ENCODE measurements at regions not wholly inside any gene's neighbourhood (a gene's known extent, or its start where the extent isn't known, plus 50 kb on each side); places are given as distances from the start of the nearest gene placed in this dataset.
"Not testable (repeated sequence)": the region's sequence is repeated elsewhere in the genome, so short reads cannot be mapped to it uniquely, and the experiment has no call there.

DNA sequence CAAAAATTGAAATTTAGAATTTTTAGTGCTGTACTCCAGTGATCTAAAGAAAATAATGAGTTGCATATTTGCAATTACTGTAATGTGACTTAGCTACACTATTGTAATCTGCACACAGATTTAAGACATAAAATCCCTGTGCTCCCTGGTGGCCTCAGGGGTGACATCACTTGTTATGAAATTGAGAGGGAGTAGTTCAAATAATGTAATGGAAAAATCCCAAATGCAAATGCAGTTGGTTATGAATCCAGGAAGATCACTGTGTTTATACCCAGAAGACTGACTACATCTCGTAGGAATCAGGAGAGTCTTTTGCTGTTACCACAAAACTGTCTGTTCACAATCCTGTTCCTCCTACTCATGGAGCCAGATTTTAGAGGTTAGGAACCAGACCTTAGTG is 178.7 kb upstream of the FBXL17 start (continued):
- TF ChIP-seq, protein P1, sequence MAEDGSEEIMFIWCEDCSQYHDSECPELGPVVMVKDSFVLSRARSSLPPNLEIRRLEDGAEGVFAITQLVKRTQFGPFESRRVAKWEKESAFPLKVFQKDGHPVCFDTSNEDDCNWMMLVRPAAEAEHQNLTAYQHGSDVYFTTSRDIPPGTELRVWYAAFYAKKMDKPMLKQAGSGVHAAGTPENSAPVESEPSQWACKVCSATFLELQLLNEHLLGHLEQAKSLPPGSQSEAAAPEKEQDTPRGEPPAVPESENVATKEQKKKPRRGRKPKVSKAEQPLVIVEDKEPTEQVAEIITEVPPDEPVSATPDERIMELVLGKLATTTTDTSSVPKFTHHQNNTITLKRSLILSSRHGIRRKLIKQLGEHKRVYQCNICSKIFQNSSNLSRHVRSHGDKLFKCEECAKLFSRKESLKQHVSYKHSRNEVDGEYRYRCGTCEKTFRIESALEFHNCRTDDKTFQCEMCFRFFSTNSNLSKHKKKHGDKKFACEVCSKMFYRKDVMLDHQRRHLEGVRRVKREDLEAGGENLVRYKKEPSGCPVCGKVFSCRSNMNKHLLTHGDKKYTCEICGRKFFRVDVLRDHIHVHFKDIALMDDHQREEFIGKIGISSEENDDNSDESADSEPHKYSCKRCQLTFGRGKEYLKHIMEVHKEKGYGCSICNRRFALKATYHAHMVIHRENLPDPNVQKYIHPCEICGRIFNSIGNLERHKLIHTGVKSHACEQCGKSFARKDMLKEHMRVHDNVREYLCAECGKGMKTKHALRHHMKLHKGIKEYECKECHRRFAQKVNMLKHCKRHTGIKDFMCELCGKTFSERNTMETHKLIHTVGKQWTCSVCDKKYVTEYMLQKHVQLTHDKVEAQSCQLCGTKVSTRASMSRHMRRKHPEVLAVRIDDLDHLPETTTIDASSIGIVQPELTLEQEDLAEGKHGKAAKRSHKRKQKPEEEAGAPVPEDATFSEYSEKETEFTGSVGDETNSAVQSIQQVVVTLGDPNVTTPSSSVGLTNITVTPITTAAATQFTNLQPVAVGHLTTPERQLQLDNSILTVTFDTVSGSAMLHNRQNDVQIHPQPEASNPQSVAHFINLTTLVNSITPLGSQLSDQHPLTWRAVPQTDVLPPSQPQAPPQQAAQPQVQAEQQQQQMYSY (CRISPR knock-in tag; IDR thresholded peaks at IDR 0.05): no peak

DNA sequence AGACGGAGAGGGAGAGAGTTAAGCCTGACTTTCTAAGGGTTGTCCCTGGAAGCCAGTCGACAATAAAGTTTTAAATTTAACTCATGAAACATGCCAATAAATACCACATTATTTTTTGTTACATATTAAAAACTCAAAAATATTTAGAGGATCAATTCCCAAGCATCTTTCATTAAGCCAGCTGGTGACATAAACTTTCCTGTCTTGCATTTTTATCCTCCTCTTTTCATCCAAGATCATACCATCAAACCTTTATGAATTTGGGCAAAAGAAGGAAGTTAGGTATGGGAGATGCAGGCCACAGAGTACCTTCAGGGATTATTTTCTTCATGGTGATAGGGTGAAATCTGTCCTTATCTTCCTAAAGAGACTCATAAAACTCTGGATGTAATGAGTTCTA is 178.3 kb upstream of the FBXL17 start:
- no peak overlapping the region for H3K4me3 ChIP-seq
- H3K27ac ChIP-seq (ENCODE audit: control insufficient read depth, insufficient read depth): no peak overlapping the region
- ChIA-PET POLR2A (no interaction called here), CTCF (no interaction called here), SMC1A (ENCODE audit: uncharacterized antibody, unreplicated experiment) (no interaction called here), RAD21 (ENCODE audit: unreplicated experiment) (no interaction called here)
- H2AFZ ChIP-seq (ENCODE audit: control insufficient read depth, low read depth, low read length): no peak overlapping the region
- 90% methylated on average over 2 of the region's 2 CpGs for WGBS (ENCODE audit: insufficient coverage, insufficient replicate concordance, low lambda C conversion rate, missing lambda C conversion rate)
- FAIRE-seq (no peak), ATAC-seq (no peak), DNase-seq (ENCODE audit: low read depth, low spot score) (no peak)
- H3K9me3 ChIP-seq (replicated peaks; ENCODE audit: control insufficient read depth, insufficient read depth, low read length): no peaks in the 10 kb centered on the region
- H3K9ac ChIP-seq (ENCODE audit: control insufficient read depth, insufficient read depth, low read length): no peak overlapping the region
- H3K4me2 ChIP-seq (ENCODE audit: control insufficient read depth, insufficient read depth): no peak overlapping the region
- H3K79me2 ChIP-seq (ENCODE audit: control insufficient read depth, insufficient read depth, low read length): no peaks in the 10 kb centered on the region
- no peaks in the 10 kb centered on the region for H4K20me1 ChIP-seq (ENCODE audit: control insufficient read depth, insufficient read depth)
- TF ChIP-seq YBX1 (IDR thresholded peaks at IDR 0.05): no peak
- H3K27me3 ChIP-seq (replicated peaks in 1 of 2; ENCODE audit: control insufficient read depth in 2 of 2, insufficient read depth in 2 of 2, low read length in 1 of 2): no peaks in the 10 kb centered on the region; a peak in 1 of 4 replicates
- intact Hi-C loops (cut with micrococcal nuclease; ENCODE audit: unreplicated experiment) (no loop called here), in situ Hi-C loops (cut with MboI) (no loop called here)
- BruUV-seq (replicated peaks): no TSS peak
- H3K4me1 ChIP-seq (ENCODE audit: control insufficient read depth, insufficient read depth, low read length): no peaks in the 10 kb centered on the region
- H3K36me3 ChIP-seq (ENCODE audit: control insufficient read depth in 2 of 2, insufficient read depth in 2 of 2, low read length in 1 of 2): no peaks in the 10 kb centered on the region

DNA sequence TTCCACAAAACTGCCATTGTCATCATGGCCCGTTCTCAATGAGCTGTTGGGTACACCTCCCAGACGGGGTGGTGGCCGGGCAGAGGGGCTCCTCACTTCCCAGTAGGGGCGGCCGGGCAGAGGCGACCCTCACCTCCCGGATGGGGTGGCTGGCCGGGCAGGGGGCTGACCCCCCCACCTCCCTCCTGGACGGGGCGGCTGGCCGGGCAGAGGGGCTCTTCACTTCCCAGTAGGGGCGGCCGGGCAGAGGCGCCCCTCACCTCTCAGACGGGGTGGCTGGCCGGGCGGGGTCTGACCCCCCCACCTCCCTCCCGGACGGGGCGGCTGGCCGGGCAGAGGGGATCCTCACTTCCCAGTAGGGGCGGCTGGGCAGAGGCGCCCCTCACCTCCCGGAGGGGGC is 176.9 kb upstream of the FBXL17 start:
- FAIRE-seq; H3K4me2 ChIP-seq (ENCODE audit: control insufficient read depth, insufficient read depth); H3K4me3 ChIP-seq; H3K27me3 ChIP-seq (replicated peaks in 1 of 2; ENCODE audit: control insufficient read depth in 2 of 2, insufficient read depth in 2 of 2, low read length in 1 of 2); SMC1A ChIA-PET (ENCODE audit: uncharacterized antibody, unreplicated experiment); POLR2A ChIA-PET; intact Hi-C loops (cut with micrococcal nuclease; ENCODE audit: unreplicated experiment); H4K20me1 ChIP-seq (ENCODE audit: control insufficient read depth, insufficient read depth); in situ Hi-C loops (cut with MboI); RAD21 ChIA-PET (ENCODE audit: unreplicated experiment); H3K36me3 ChIP-seq (ENCODE audit: control insufficient read depth in 2 of 2, insufficient read depth in 2 of 2, low read length in 1 of 2); CTCF ChIA-PET; BruUV-seq (replicated peaks); H3K9ac ChIP-seq (ENCODE audit: control insufficient read depth, insufficient read depth, low read length); H3K27ac ChIP-seq (ENCODE audit: control insufficient read depth, insufficient read depth); H2AFZ ChIP-seq (ENCODE audit: control insufficient read depth, low read depth, low read length); DNase-seq (ENCODE audit: low read depth, low spot score); H3K79me2 ChIP-seq (ENCODE audit: control insufficient read depth, insufficient read depth, low read length); H3K9me3 ChIP-seq (replicated peaks; ENCODE audit: control insufficient read depth, insufficient read depth, low read length); ATAC-seq; H3K4me1 ChIP-seq (ENCODE audit: control insufficient read depth, insufficient read depth, low read length): not testable (repeated sequence)
- WGBS (ENCODE audit: insufficient coverage, insufficient replicate concordance, low lambda C conversion rate, missing lambda C conversion rate): 73% methylated on average over 7 of the region's 24 CpGs

DNA sequence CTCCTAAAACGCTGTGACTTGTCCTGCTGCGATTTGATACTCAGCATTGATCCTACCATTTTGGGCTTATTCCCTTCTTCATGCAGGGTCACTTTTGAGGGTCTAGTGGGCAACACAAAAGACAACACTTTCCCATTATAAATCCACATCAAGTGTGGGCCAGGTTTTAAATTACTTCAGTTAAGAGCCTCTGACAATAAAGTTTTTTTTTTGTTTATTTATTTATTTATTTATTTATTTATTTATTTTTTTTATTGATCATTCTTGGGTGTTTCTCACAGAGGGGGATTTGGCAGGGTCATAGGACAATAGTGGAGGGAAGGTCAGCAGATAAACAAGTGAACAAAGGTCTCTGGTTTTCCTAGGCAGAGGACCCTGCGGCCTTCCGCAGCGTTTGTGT is 176.2 kb upstream of the FBXL17 start:
- DNase-seq (ENCODE audit: low read depth, low spot score); RAD21 ChIA-PET (ENCODE audit: unreplicated experiment); BruUV-seq (replicated peaks); H3K36me3 ChIP-seq (ENCODE audit: control insufficient read depth in 2 of 2, insufficient read depth in 2 of 2, low read length in 1 of 2); SMC1A ChIA-PET (ENCODE audit: uncharacterized antibody, unreplicated experiment); in situ Hi-C loops (cut with MboI); H3K4me1 ChIP-seq (ENCODE audit: control insufficient read depth, insufficient read depth, low read length); H2AFZ ChIP-seq (ENCODE audit: control insufficient read depth, low read depth, low read length); H3K9ac ChIP-seq (ENCODE audit: control insufficient read depth, insufficient read depth, low read length); CTCF ChIA-PET; H3K4me2 ChIP-seq (ENCODE audit: control insufficient read depth, insufficient read depth); H3K4me3 ChIP-seq; POLR2A ChIA-PET; ATAC-seq; H3K27me3 ChIP-seq (replicated peaks in 1 of 2; ENCODE audit: control insufficient read depth in 2 of 2, insufficient read depth in 2 of 2, low read length in 1 of 2); H3K27ac ChIP-seq (ENCODE audit: control insufficient read depth, insufficient read depth); H3K9me3 ChIP-seq (replicated peaks; ENCODE audit: control insufficient read depth, insufficient read depth, low read length); intact Hi-C loops (cut with micrococcal nuclease; ENCODE audit: unreplicated experiment); FAIRE-seq; H3K79me2 ChIP-seq (ENCODE audit: control insufficient read depth, insufficient read depth, low read length); H4K20me1 ChIP-seq (ENCODE audit: control insufficient read depth, insufficient read depth): not testable (repeated sequence)
- 80% methylated on average over 2 of the region's 5 CpGs for WGBS (ENCODE audit: insufficient coverage, insufficient replicate concordance, low lambda C conversion rate, missing lambda C conversion rate)

Measured in GM12878 (cell line).